HEK293T (cell line): ENCODE measurements at regions not wholly inside any gene's neighbourhood (a gene's known extent, or its start where the extent isn't known, plus 50 kb on each side); places are given as distances from the start of the nearest gene placed in this dataset.

Source experiments
- CTCF ChIA-PET: fragments of 350-600 bp; formaldehyde crosslinking; extraction: SDS; loops from one replicate; lab custom pipeline; 2021; ENCODE audit warnings: antibody characterized with exemption, inconsistent platforms; lab: Yijun Ruan, JAX
- POLR2A ChIA-PET: fragments of 350-600 bp; formaldehyde crosslinking; extraction: SDS; loops from one replicate; lab custom pipeline; 2020; ENCODE audit warnings: antibody characterized with exemption, inconsistent platforms; lab: Yijun Ruan, JAX
- DNase-seq: peaks from one replicate; pipeline ENCODE4 v3.0.0; 2012; ENCODE audit warnings: mixed read lengths; ENCODE audit errors: extremely low spot score
- ARNT ChIP-seq: fragments of 450-650 bp; IDR thresholded peaks from 2 replicates; pipeline ENCODE4 v1.6.1; 2017; ENCODE audit warnings: mild to moderate bottlenecking
- BHLHE40 ChIP-seq: fragments of 450-650 bp; IDR thresholded peaks from 2 replicates; pipeline ENCODE4 v1.6.1; 2016; ENCODE audit warnings: mild to moderate bottlenecking, moderate library complexity, borderline replicate concordance
- CTBP1 ChIP-seq: fragments of 450-650 bp; IDR thresholded peaks from 2 replicates; pipeline ENCODE4 v1.6.1; 2016; ENCODE audit warnings: borderline replicate concordance
- ELF4 ChIP-seq: fragments of 450-650 bp; IDR thresholded peaks from 2 replicates; pipeline ENCODE4 v1.6.1; 2017; ENCODE audit warnings: antibody characterized with exemption
- FOXA1 ChIP-seq: fragments of 450-650 bp; IDR thresholded peaks from 2 replicates; pipeline ENCODE4 v1.6.1; 2016; ENCODE audit warnings: mild to moderate bottlenecking
- FOXK2 ChIP-seq: fragments of 450-650 bp; IDR thresholded peaks from 2 replicates; pipeline ENCODE4 v1.6.1; 2016; ENCODE audit warnings: mild to moderate bottlenecking
- FOXM1 ChIP-seq: fragments of 450-650 bp; IDR thresholded peaks from 2 replicates; pipeline ENCODE4 v1.6.1; 2017; ENCODE audit warnings: mild to moderate bottlenecking, borderline replicate concordance
- HDGF ChIP-seq: fragments of 450-650 bp; IDR thresholded peaks from 2 replicates; pipeline ENCODE4 v1.6.1; 2017; ENCODE audit warnings: antibody characterized with exemption, borderline replicate concordance
- L3MBTL2 ChIP-seq: fragments of 450-650 bp; conservative IDR thresholded peaks from 2 replicates; pipeline ENCODE4 v1.6.1; 2016; ENCODE audit warnings: mild to moderate bottlenecking
- LEF1 ChIP-seq: fragments of 450-650 bp; IDR thresholded peaks from 2 replicates; pipeline ENCODE4 v1.6.1; 2017; ENCODE audit warnings: mild to moderate bottlenecking, borderline replicate concordance
- NFRKB ChIP-seq: fragments of 450-650 bp; IDR thresholded peaks from 2 replicates; pipeline ENCODE4 v1.6.1; 2016; ENCODE audit warnings: mild to moderate bottlenecking, moderate library complexity
- SP1 ChIP-seq: fragments of 450-650 bp; IDR thresholded peaks from 2 replicates; pipeline ENCODE4 v1.6.1; 2017
- SUZ12 ChIP-seq: fragments of 450-650 bp; IDR thresholded peaks from 2 replicates; pipeline ENCODE4 v1.6.1; 2016; ENCODE audit warnings: mild to moderate bottlenecking
- TARDBP ChIP-seq: fragments of 450-650 bp; IDR thresholded peaks from 2 replicates; pipeline ENCODE4 v1.6.1; 2016
- ZNF384 ChIP-seq: fragments of 450-650 bp; IDR thresholded peaks from 2 replicates; pipeline ENCODE4 v1.6.1; 2016
- TF ChIP-seq, protein P1 (sequence below): fragments of 450-650 bp; IDR thresholded peaks from 2 replicates; pipeline ENCODE4 v1.6.1; 2016

DNA sequence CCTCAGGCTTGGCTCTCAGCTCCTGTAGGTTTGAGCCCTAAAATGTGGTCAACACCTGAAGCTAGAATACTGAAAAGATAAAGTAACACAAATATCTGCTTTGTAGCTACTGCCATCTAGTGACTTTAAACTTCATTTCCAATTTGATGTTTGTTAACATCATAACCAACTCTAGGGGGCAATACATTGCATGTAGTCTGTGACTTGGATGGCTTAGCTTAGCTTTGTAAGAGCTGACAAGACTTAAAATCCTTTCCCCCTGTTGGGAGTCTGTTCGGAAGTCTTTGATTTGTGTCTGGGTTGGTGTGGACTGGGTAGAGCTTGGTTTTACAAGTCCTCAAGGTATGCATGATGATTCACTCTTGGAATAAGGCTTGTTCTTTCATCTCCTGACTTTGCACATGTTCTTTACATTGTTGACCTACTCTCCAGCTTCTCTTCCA is 51.7 kb downstream of the SCN11A start:
- ChIA-PET CTCF (interaction anchor here (0.6 to 1.5 kb wide), 17 partner anchors 10 to 479 kb away, joined by 3 to 9 read pairs (median 3); no protein-coding TSS in a partner anchor), POLR2A (no interaction called here)
- no peak for TF ChIP-seq FOXK2
- peak; percentile 49 for DNase-seq

DNA sequence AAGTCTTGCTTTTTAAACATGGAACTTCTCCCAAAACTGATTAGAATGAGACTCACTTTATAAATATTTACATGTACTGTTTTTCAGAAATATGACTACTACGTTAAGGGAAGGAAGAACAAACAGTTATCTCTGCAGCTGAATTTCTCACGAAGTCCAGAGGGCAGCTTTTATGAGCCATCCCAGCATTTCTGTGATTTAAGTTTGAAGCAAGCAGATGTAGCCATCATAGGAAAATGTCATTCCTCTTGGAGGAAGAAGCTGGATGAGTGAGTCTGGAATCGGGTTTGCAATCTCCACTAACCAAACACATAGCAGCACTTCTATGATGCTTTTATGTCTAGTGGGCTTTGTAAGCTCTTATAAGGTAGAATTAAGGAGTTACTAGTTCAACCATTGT is 53.7 kb downstream of the SCN11A start:
- CTCF ChIA-PET = no interaction called here
- no peak for DNase-seq
- POLR2A ChIA-PET = no interaction called here
- no peak for TF ChIP-seq L3MBTL2
- TF ChIP-seq BHLHE40 = no peak
- no peak for TF ChIP-seq HDGF
- no peak for TF ChIP-seq FOXA1
- no peak for TF ChIP-seq ARNT
- no peak for TF ChIP-seq SP1
- no peak for TF ChIP-seq CTBP1
- no peak for TF ChIP-seq NFRKB
- no peak for TF ChIP-seq TARDBP
- no peak for TF ChIP-seq SUZ12
- no peak for TF ChIP-seq LEF1
- TF ChIP-seq FOXM1 = no peak
- TF ChIP-seq FOXK2 = no peak
- no peak for TF ChIP-seq ZNF384
- TF ChIP-seq, protein P1, sequence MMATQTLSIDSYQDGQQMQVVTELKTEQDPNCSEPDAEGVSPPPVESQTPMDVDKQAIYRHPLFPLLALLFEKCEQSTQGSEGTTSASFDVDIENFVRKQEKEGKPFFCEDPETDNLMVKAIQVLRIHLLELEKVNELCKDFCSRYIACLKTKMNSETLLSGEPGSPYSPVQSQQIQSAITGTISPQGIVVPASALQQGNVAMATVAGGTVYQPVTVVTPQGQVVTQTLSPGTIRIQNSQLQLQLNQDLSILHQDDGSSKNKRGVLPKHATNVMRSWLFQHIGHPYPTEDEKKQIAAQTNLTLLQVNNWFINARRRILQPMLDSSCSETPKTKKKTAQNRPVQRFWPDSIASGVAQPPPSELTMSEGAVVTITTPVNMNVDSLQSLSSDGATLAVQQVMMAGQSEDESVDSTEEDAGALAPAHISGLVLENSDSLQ = no peak
- TF ChIP-seq ELF4 = no peak

DNA sequence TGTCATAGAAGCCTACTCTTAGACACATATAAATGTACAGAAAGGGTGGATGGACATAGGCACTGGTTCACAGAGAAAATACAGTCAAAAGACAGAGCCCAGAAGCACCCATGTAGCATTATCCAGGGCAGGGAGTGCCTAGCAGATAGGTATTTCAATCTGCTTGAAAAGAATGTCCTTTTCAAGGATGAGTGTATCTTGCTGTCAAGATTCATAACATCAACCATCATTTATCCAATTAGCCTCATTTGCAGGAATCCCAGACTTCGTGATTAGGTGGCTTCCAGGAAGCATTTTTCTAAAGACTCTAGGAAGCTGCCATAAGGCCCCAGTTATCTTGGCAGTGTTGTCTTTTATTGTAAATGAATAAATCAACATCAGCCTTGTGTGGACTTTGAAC is 55.6 kb downstream of the SCN11A start:
- ChIA-PET POLR2A (no interaction called here), CTCF (no interaction called here)
- TF ChIP-seq FOXA1 = no peak
- TF ChIP-seq, protein P1 = no peak
- no peak for TF ChIP-seq SUZ12
- no peak for TF ChIP-seq ELF4
- TF ChIP-seq NFRKB = no peak
- no peak for TF ChIP-seq ZNF384
- no peak for TF ChIP-seq ARNT
- TF ChIP-seq BHLHE40 = no peak
- TF ChIP-seq LEF1 = no peak
- no peak for TF ChIP-seq FOXK2
- TF ChIP-seq TARDBP = no peak
- TF ChIP-seq L3MBTL2 = no peak
- TF ChIP-seq HDGF = no peak
- no peak for DNase-seq

DNA sequence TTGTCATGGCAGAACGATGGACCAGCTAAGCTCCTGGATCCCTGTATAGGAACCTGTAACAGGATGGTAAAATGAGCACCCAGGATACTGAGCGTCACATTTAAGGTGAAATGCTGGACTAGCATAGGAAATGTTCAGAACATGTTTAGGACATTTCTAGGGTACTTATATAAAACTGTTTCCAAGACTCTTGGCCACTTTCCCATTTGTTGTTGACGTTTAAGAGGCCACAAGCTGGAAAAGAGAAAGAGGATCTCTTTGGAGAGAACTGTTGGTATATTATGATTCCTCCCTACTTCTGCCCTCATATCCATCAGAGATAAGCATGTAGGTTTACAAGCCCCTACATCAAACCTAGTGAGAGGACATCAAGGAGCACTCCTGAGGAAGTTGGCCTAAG is 57.5 kb downstream of the SCN11A start:
- ChIA-PET POLR2A (no interaction called here), CTCF (no interaction called here)
- DNase-seq = no peak
- TF ChIP-seq ZNF384 = no peak
- TF ChIP-seq HDGF = no peak
- TF ChIP-seq, protein P1 = no peak
- TF ChIP-seq NFRKB = no peak
- TF ChIP-seq ELF4 = no peak
- TF ChIP-seq TARDBP = no peak
- no peak for TF ChIP-seq SUZ12
- TF ChIP-seq SP1 = no peak

GRCh38 chr3:38992117-38992760 is 59.5 kb downstream of the SCN11A start:
- ChIA-PET CTCF (no interaction called here), POLR2A (no interaction called here)
- no peak for DNase-seq
- TF ChIP-seq ARNT = no peak
- TF ChIP-seq FOXA1 = no peak
- TF ChIP-seq BHLHE40 = no peak
- no peak for TF ChIP-seq SP1
- no peak for TF ChIP-seq NFRKB
- TF ChIP-seq FOXK2 = no peak
- TF ChIP-seq L3MBTL2 = no peak
- TF ChIP-seq, protein P1 = no peak

DNA sequence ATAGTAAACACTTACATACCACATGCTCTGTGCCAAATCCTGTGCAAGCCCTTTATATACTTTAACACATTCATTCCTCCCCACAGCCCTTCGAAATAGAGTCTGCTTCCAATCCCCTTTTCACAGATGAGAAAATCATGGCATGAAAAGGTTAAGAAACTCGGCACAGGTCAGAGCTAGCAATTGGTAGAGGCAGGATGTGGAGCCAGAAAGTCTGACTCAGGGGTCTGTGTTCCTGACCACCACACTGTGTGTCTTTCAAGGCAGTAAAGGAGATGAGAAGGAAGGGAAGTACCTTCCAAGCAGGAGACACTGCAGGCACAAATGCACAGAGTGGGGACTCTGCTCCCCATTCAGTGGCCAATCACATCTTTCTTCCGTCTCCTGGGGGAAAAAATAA is 61.1 kb downstream of the SCN11A start:
- DNase-seq = no peak
- ChIA-PET CTCF (interaction anchor here (1.7 kb wide), 1 partner anchor 9 kb away, joined by 7 read pairs; no protein-coding TSS in a partner anchor), POLR2A (no interaction called here)
- TF ChIP-seq ELF4 = no peak
- no peak for TF ChIP-seq LEF1
- TF ChIP-seq, protein P1 = no peak
- TF ChIP-seq BHLHE40 = no peak
- TF ChIP-seq HDGF = no peak
- TF ChIP-seq ARNT = no peak
- no peak for TF ChIP-seq TARDBP
- no peak for TF ChIP-seq NFRKB
- no peak for TF ChIP-seq FOXK2
- TF ChIP-seq L3MBTL2 = no peak
- no peak for TF ChIP-seq SUZ12
- no peak for TF ChIP-seq FOXA1
- no peak for TF ChIP-seq ZNF384
- no peak for TF ChIP-seq SP1
- TF ChIP-seq FOXM1 = no peak
